DMS114 treated with DMSO at 0.1 percent for 48 hours (cell line): ENCODE measurements at regions not wholly inside any gene's neighbourhood (a gene's known extent, or its start where the extent isn't known, plus 50 kb on each side); places are given as distances from the start of the nearest gene placed in this dataset.

Experiments
- DNase-seq: peaks from one replicate; lab custom pipeline; 2025; ENCODE audit not compliant: unreplicated experiment; lab: John Stamatoyannopoulos, UW

DNA sequence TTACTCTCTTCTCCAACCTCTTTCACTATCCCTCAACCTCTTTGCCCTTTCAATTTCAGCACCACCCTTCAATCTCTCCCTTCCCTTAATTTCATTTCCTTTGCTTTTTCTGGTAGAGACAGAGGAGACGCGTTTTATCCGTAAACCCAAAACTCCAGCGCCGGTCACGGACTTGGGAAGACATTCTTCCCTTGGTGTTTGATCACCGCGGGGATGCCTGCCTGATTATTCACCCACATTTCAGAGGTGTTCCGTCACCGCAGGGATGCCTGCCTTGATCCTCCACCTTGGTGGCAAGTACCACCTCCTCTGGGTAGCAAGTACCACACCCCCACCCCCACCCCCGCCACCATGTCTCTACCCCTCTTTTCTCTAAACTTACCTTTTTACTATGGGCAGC is 669.4 kb upstream of the PKDCC start:
- DNase-seq, result no peak

- no peak for DNase-seq
These were observed 668.2 kb upstream of the PKDCC start for GRCh38 chr2:41379496-41380221.

GRCh38 chr2:41381701-41382100 is 666.1 kb upstream of the PKDCC start:
- no peak for DNase-seq

- no peak for DNase-seq
These were observed 660.3 kb upstream of the PKDCC start for GRCh38 chr2:41387519-41387918.

DNA sequence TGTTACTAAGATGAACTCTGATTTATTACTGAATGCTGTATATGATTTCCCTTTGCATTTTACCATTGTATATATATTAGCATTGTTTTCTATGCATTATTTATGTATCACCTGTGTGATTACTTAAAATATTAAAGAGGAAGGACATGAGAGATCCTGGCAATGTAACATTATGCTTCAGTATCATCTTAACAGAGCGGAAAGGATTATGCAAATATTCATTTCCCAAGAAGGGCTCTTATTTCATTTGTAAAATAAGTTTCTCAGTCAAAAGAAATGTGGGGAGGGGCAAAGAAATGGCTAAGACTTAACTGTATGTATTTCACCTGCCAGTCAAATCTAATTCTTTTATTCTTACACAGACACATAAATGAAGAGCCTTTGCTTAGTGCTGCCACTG is 654.2 kb upstream of the PKDCC start:
- DNase-seq, result no peak

- no peak for DNase-seq
These were observed 653.3 kb upstream of the PKDCC start for GRCh38 chr2:41394541-41394940.

GRCh38 chr2:41395692-41396091 is 652.1 kb upstream of the PKDCC start:
- DNase-seq, result no peak

GRCh38 chr2:41399437-41400087 is 648.3 kb upstream of the PKDCC start:
- no peak for DNase-seq

- no peak for DNase-seq
These were observed 647.6 kb upstream of the PKDCC start for GRCh38 chr2:41400088-41400665.

- DNase-seq, result no peak
These were observed 642.4 kb upstream of the PKDCC start for GRCh38 chr2:41405441-41405840.

- DNase-seq, result no peak
These were observed 638.5 kb upstream of the PKDCC start for GRCh38 chr2:41409328-41409727.

- no peak for DNase-seq
These were observed 637.8 kb upstream of the PKDCC start for GRCh38 chr2:41410011-41410410.

DNA sequence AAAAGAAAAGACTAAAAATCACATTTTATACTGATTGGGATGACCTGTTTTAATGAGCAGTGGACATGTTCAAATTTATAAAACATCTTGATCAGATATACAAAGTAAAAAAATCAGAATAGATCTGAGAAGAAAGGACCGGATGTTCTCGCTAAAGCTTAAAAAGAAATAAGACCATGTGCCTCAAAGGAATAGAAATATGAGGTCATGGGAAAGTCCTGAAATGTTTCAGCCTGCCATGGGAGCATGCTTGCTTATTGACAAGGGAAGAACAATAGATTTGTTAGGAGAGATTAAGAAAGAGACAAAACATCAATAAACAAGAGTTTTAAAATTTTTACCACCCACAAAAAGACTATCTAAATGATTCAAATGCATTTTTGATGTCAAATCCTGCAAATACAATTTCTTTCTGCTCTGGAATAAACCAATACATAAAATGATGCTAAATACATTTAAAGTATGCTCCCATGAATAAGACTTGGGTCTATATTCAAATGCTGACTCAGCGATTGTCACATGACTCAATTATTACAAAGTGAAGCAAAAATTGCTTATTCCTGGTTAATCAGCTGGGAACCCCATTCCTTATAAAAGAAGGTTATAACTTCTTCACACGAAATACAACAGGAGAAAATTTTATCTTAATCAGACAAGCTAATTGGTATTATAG is 633.9 kb upstream of the PKDCC start:
- DNase-seq, result no peak

GRCh38 chr2:41414486-41415230 is 633.2 kb upstream of the PKDCC start:
- no peak for DNase-seq

DNA sequence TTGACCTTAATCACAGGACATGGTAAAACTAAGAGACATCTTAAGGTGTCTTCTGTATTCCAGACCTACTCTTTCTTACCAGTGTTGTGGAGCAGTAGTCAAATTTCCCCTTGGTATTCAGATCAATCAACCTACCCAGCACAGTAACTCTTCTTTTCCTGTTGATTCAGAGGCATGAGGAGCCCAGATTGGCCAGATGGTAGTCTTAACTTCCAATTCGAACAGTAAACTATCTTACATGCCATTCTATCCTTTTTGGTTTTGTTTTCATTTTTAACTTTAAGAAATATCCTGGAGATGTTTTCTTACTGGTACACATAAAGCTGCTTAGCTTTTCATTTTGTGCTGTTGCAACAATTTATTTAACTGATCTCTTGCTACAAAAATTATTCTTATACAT is 630.3 kb upstream of the PKDCC start:
- no peak for DNase-seq

DNA sequence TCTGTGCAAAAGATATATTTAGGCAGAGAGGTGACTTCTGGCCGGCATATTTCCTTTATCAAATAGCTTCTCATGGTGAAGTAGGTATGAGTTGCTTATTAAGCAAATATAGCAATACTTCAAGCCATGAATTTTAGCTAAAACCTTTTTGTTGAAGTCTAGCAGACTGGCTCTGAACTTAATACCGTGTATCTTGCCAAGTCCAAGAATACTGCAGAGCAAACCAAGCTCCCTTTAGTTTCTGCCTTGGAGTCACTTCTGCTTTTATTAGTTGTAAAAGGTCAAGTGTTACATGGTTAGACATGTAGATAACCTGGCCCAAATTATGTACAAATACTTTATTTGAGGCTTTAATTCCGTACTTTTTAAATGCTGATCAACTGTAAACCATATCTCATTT is 627.6 kb upstream of the PKDCC start:
- no peak for DNase-seq

DNA sequence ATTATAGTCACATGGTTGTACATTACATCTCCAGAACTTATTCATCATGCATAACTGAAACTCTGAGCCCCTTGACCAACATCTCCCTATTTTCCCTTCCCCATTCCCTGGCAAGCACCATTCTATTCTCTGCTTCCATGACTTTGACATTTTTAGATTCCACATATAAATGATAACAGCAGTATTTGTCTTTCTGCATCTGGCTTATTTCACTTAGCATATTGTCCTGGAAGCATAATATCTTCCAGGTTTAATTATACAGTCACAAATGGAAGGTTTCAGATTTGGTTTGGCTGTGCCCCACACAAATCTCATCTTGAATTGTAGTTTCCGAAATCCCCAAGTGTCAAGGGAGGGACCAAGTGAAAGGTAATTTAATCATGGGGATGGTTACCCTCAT is 626.9 kb upstream of the PKDCC start:
- no peak for DNase-seq

- no peak for DNase-seq
These were observed 616.1 kb upstream of the PKDCC start for GRCh38 chr2:41431756-41432155.

DNA sequence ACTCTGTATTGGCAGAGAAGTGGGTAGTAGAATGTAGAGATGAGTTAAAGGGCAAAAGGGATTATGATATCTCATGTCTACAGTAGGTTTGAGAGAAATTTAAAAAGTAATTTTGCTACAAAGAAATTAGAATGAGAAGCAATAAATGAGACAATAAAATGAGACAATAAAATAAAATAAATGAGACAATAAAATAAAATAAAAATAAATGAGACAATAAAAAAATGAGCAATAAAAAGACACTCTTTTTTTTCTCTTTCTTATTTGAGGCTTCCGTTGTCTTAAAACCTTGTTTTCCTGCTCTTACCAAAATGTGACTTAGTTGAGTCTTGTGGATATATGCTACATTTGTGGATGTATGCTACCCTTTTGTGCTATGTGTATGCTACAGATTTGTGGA is 615.4 kb upstream of the PKDCC start:
- DNase-seq, result no peak

DNA sequence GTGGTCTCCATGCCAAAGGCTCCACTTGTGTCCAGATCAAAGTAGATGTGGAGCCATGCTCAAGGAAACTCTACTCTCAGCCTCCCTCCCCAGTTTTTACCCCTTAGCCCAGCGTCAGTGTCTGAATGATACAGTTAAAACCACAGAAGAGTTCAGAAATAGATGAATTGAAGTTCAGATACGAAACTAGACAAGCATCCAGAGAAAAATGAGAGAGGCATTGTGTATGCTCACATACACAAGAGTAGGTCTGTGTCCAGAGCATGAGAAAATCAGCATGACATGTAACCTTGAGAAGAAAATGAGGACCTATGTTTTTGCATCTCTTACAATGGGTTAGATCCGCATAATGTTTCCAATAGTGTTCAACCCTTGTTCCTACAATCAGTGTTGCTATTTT is 612.8 kb upstream of the PKDCC start:
- no peak for DNase-seq

- no peak for DNase-seq
These were observed 605.9 kb upstream of the PKDCC start for GRCh38 chr2:41441958-41442357.
